B cell (primary cell): ENCODE measurements at regions not wholly inside any gene's neighbourhood (a gene's known extent, or its start where the extent isn't known, plus 50 kb on each side); places are given as distances from the start of the nearest gene placed in this dataset.

Experiments
- CTCF ChIP-seq: fragments of 200-600 bp; IDR thresholded peaks from one replicate; pipeline ENCODE4 v1.8.0; 2022; ENCODE audit warnings: antibody characterized with exemption, mild to moderate bottlenecking
- EZH2 ChIP-seq: IDR thresholded peaks from 2 replicates; pipeline ENCODE4 v1.6.1; 2012; ENCODE audit warnings: borderline replicate concordance, low read depth, mild to moderate bottlenecking, moderate library complexity, low read length; ENCODE audit not compliant: insufficient read depth, poor library complexity, severe bottlenecking

DNA sequence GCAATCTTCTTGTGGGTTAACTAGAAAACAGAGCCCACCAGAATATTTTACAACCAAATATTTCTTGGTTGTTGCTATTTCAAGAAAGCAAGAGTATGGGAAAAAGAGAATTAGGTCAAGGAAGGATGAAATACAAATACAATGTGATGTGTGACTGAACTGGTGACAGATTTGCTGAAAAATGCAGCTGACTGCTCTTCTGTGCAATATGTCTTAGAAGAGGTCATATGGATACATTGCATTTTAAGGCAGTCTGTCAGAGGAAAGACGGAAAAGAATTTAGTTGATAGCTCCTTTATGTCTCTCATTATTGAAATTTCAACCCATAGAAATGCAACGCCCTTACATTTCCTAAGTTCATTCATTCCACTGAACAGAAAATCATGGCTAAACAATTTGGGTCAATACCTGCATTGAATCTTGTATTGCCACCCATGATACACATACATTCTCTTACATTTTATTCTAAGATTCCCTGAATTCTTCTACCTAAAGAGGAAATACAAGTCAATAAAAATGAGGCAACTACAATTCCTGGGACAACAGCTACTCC, 423.1 kb downstream of the ADAM29 start:
- TF ChIP-seq CTCF, result no peak
- no peak for TF ChIP-seq EZH2
